A549 (cell line): ENCODE measurements at regions not wholly inside any gene's neighbourhood (a gene's known extent, or its start where the extent isn't known, plus 50 kb on each side); places are given as distances from the start of the nearest gene placed in this dataset.

ENCODE experiments used
- CTCF ChIP-seq: fragments of >200 bp; sonication (Bioruptor Twin); formaldehyde crosslinking; IDR thresholded peaks from 3 replicates; pipeline ENCODE4 v1.5.1; 2016
- ZFP36 ChIP-seq: fragments of 450-650 bp; IDR thresholded peaks from 2 replicates; pipeline ENCODE4 v1.6.1; 2014; ENCODE audit warnings: borderline replicate concordance; ENCODE audit not compliant: partially characterized antibody

- TF ChIP-seq ZFP36 (no peak), CTCF (no peak)
Measured at GRCh38 chr1:191595170-191595569, 563.1 kb upstream of the RGS18 start.
